Astrocyte (in vitro differentiated cells and primary cell): ENCODE measurements at regions not wholly inside any gene's neighbourhood (a gene's known extent, or its start where the extent isn't known, plus 50 kb on each side); places are given as distances from the start of the nearest gene placed in this dataset.

Experiments
- EZH2 ChIP-seq: IDR thresholded peaks from 2 replicates; pipeline ENCODE4 v1.6.1; 2012; ENCODE audit warnings: mild to moderate bottlenecking, low read length, inconsistent platforms; ENCODE audit not compliant: insufficient read depth
- TF ChIP-seq, protein P1 (sequence below): IDR thresholded peaks from 2 replicates; pipeline ENCODE4 v1.5.1; 2011; ENCODE audit warnings: low read depth, mild to moderate bottlenecking, inconsistent platforms, low read length, moderate library complexity; ENCODE audit not compliant: insufficient read depth

GRCh38 chr2:18149660-18150246 lies 271.3 kb downstream of the KCNS3 start:
- no peak for TF ChIP-seq EZH2
- TF ChIP-seq, protein P1, sequence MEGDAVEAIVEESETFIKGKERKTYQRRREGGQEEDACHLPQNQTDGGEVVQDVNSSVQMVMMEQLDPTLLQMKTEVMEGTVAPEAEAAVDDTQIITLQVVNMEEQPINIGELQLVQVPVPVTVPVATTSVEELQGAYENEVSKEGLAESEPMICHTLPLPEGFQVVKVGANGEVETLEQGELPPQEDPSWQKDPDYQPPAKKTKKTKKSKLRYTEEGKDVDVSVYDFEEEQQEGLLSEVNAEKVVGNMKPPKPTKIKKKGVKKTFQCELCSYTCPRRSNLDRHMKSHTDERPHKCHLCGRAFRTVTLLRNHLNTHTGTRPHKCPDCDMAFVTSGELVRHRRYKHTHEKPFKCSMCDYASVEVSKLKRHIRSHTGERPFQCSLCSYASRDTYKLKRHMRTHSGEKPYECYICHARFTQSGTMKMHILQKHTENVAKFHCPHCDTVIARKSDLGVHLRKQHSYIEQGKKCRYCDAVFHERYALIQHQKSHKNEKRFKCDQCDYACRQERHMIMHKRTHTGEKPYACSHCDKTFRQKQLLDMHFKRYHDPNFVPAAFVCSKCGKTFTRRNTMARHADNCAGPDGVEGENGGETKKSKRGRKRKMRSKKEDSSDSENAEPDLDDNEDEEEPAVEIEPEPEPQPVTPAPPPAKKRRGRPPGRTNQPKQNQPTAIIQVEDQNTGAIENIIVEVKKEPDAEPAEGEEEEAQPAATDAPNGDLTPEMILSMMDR: peak; percentile 88
